Esophagus squamous epithelium (tissue), 4 donors: ENCODE measurements at regions not wholly inside any gene's neighbourhood (a gene's known extent, or its start where the extent isn't known, plus 50 kb on each side); places are given as distances from the start of the nearest gene placed in this dataset.

ENCODE experiments used
- POLR2A ChIP-seq, 4 donors: fragments of 450-650 bp; IDR thresholded peaks; one replicate each; pipeline ENCODE4 v1.6.1; 2017; ENCODE audit warnings: antibody characterized with exemption in 4 of 4, mild to moderate bottlenecking in 4 of 4, moderate library complexity in 3 of 4
- TF ChIP-seq, protein P1 (sequence below), 6 experiments: fragments of 450-650 bp in 4 of 6; fragments of 200-600 bp in 2 of 6; sonication (generic) in 2 of 6; IDR thresholded peaks; one replicate each; pipeline ENCODE4 v1.5.1; 2016 to 2019; ENCODE audit warnings: antibody characterized with exemption in 6 of 6, mild to moderate bottlenecking in 4 of 6, moderate library complexity in 4 of 6

DNA sequence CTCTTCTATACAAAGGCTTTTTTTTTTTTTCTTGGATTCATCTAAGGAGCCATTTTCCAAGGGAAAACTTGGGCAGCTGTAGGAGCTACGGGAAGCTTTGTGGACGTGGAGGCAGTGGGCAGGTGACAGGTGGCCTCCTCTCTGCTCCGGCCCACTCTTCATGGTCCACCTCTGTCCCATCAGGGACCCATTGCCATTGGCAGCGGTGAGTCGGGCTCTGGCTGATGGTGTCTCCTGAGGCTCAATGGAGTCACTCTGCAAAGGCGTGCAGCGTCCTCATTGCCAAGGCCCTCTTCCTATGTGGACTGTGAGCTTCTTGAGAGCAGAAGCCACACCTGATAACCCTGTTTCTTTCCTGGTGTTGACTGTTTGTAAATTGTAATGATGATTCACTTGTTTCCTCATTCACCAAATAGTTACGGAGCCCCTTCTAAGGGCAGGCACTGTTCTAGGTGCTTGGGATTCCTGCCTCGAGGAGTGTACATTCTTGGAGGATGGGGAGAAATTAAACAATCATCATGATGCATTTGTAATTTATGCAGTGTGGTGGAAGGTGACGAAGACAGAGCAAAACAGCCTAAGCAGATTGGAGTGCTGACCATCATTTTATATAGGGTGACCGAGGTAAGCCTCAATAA lies 240.3 kb upstream of the HS6ST1 start:
- TF ChIP-seq, protein P1, sequence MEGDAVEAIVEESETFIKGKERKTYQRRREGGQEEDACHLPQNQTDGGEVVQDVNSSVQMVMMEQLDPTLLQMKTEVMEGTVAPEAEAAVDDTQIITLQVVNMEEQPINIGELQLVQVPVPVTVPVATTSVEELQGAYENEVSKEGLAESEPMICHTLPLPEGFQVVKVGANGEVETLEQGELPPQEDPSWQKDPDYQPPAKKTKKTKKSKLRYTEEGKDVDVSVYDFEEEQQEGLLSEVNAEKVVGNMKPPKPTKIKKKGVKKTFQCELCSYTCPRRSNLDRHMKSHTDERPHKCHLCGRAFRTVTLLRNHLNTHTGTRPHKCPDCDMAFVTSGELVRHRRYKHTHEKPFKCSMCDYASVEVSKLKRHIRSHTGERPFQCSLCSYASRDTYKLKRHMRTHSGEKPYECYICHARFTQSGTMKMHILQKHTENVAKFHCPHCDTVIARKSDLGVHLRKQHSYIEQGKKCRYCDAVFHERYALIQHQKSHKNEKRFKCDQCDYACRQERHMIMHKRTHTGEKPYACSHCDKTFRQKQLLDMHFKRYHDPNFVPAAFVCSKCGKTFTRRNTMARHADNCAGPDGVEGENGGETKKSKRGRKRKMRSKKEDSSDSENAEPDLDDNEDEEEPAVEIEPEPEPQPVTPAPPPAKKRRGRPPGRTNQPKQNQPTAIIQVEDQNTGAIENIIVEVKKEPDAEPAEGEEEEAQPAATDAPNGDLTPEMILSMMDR (IDR thresholded peaks at IDR 0.05) = no peak
- TF ChIP-seq POLR2A (IDR thresholded peaks at IDR 0.05) = no peak
